C4-2B (cell line): ENCODE measurements at regions not wholly inside any gene's neighbourhood (a gene's known extent, or its start where the extent isn't known, plus 50 kb on each side); places are given as distances from the start of the nearest gene placed in this dataset.
A peak's percentile ranks its signal among the peaks of the same experiment; 100 is the strongest.
"Not testable (repeated sequence)": the region's sequence is repeated elsewhere in the genome, so short reads cannot be mapped to it uniquely, and the experiment has no call there.

Source experiments
- ZFX ChIP-seq: fragments of 450-650 bp; IDR thresholded peaks from 2 replicates; pipeline ENCODE4 v1.6.1; 2017
- TF ChIP-seq, protein P1 (sequence below): fragments of 450-650 bp; conservative IDR thresholded peaks from 2 replicates; pipeline ENCODE4 v1.5.1; 2017; ENCODE audit warnings: mild to moderate bottlenecking

DNA sequence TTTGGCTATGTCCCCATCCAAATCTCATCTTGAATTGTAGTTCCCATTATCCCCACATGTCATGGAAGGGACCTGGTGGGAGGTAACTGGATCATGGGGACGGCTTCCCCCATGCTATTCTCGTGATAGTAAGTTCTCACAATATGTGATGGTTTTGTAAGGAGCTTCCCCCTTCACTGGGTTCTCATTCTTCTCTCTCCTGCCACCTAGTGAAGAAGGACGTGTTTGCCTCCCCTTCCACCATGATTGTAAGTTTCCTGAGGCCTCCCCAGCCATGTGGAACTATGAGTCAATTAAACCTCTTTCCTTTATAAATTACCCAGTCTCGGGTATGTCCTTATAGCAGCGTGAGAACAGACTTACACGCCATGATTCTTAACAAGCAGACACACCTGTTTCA is 165.6 kb downstream of the XPNPEP1 start:
- TF ChIP-seq, protein P1, sequence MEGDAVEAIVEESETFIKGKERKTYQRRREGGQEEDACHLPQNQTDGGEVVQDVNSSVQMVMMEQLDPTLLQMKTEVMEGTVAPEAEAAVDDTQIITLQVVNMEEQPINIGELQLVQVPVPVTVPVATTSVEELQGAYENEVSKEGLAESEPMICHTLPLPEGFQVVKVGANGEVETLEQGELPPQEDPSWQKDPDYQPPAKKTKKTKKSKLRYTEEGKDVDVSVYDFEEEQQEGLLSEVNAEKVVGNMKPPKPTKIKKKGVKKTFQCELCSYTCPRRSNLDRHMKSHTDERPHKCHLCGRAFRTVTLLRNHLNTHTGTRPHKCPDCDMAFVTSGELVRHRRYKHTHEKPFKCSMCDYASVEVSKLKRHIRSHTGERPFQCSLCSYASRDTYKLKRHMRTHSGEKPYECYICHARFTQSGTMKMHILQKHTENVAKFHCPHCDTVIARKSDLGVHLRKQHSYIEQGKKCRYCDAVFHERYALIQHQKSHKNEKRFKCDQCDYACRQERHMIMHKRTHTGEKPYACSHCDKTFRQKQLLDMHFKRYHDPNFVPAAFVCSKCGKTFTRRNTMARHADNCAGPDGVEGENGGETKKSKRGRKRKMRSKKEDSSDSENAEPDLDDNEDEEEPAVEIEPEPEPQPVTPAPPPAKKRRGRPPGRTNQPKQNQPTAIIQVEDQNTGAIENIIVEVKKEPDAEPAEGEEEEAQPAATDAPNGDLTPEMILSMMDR, result peak; percentile 71
- not testable (repeated sequence) for TF ChIP-seq ZFX
